LNCAP (cell line): ENCODE measurements at regions not wholly inside any gene's neighbourhood (a gene's known extent, or its start where the extent isn't known, plus 50 kb on each side); places are given as distances from the start of the nearest gene placed in this dataset.

ENCODE experiments used
- TF ChIP-seq, protein P1 (sequence below): fragments of 450-650 bp; IDR thresholded peaks from 2 replicates; pipeline ENCODE4 v1.5.1; 2017; ENCODE audit warnings: mild to moderate bottlenecking

GRCh38 chr11:112588252-112588694 is 327.6 kb upstream of the PLET1 start:
- TF ChIP-seq, protein P1, sequence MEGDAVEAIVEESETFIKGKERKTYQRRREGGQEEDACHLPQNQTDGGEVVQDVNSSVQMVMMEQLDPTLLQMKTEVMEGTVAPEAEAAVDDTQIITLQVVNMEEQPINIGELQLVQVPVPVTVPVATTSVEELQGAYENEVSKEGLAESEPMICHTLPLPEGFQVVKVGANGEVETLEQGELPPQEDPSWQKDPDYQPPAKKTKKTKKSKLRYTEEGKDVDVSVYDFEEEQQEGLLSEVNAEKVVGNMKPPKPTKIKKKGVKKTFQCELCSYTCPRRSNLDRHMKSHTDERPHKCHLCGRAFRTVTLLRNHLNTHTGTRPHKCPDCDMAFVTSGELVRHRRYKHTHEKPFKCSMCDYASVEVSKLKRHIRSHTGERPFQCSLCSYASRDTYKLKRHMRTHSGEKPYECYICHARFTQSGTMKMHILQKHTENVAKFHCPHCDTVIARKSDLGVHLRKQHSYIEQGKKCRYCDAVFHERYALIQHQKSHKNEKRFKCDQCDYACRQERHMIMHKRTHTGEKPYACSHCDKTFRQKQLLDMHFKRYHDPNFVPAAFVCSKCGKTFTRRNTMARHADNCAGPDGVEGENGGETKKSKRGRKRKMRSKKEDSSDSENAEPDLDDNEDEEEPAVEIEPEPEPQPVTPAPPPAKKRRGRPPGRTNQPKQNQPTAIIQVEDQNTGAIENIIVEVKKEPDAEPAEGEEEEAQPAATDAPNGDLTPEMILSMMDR = peak; percentile 75

DNA sequence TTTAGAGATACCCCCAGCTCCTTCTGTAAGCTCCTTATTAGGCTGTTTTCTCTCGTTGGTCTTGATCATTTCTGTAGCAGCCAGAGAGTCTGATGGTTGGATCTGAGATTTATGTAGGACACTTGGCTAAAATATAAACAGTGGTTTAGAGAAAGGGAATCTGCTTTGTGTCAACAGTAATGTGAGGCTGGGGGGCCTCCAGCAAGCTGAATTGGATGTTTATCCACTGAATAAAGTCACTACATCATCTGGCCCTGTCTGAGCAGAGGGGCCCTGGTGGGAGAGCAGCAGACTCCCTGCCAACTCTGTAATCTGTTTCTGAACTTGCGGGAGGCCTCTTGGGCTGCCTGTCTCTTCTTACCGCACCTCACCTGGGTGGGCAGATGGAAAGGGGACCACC is 328.5 kb upstream of the PLET1 start:
- TF ChIP-seq, protein P1 = no peak

DNA sequence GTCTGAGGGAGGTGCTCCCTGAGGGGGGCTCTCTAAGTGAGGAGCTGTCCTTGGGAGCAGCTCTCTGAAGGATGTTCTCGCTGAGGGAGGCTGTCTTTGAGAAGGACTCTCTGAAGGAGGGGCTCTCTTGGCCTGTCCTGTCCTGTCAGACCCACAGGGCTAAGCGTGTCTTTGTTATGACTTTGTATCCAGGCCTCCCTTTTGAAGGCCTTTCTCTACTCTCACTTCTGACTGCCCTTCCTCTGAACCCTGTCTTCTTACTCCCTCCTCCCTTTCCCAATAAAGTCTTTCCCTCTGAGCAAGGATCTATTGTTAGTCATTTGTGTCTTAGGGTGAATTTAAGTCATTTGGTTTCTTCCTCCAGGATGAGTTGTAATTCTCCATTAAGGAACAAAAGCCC is 330.1 kb upstream of the PLET1 start:
- TF ChIP-seq, protein P1 = no peak

GRCh38 chr11:112593440-112593839 is 332.8 kb upstream of the PLET1 start:
- TF ChIP-seq, protein P1 = no peak

DNA sequence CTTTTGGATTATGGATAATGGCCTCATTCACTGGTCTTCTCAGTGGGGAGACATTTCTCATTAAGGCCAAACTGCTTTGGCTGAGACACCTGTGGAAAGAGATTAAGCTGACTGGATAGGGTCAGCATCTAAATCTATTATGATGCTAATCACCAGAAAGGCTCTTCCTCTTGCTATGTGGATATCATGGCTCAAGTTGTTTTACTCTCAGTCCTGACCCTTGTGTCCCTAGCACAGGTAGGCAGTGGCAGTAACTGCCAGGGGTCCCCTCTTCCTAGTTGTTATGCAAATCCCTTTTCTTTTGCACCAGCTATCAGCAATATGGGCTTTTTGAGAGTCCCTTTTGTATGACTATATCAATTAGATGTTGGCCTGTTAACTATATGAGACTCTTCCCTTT is 335.7 kb upstream of the PLET1 start:
- TF ChIP-seq, protein P1 = no peak

- TF ChIP-seq, protein P1 = no peak
These were observed 336.7 kb upstream of the PLET1 start for GRCh38 chr11:112597286-112597790.

DNA sequence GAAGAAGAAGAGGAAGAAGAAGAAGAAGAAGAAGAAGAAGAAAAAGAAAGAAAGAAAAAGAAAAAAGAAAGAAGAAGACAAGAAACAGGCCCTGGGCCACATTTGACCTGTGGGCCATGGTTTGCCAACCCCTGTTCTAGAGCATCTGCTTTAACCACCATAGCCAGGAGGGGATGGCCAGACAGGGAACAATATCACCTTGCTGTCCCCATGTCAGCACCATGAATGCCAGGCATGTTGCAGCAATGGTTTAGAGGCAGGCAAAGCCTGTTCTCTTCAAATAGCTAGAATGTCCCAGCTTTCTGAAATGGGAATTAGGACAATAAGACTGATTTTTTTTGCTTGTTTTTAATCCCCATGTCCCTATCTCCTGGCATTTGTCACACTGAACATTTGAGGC is 338.6 kb upstream of the PLET1 start:
- TF ChIP-seq, protein P1 = no peak

DNA sequence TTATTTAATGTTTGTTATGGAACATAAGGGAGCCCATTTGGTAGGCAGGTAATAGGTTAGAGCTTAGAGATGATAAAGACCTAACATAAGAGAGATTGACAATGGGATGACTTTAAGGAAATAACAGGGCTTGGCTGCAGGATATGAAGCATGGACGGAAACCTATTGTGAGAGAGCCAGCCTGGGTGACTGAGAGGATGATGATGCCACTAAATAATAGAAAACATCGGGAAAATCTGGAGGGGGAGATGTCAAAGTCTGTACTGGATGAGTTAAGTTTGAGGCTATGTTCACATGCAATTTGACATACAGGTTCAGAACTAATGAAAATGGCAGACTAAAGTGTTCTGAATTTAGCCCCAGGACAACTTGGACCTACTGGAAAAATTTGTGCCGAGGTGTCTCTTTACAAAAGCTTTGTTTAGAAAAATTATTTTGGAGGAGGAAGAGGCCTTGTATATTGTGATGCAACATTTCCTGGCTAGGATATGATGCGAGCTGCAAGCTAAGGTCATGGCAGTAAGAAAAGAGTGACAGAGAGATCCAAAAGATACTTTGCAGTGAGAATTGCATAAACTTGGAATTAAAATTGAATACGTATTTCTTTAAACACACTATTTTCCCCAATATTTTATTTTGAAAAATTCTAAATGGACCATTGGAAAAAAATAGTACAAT is 339.3 kb upstream of the PLET1 start:
- TF ChIP-seq, protein P1 = no peak
